Endothelial cell of umbilical vein (primary cell): ENCODE measurements at regions not wholly inside any gene's neighbourhood (a gene's known extent, or its start where the extent isn't known, plus 50 kb on each side); places are given as distances from the start of the nearest gene placed in this dataset.

Experiments used
- BruUV-seq: library from RNA; stranded (reverse); fragments of 400-500 nt; replicated peaks from 2 replicates; lab custom pipeline; 2021; lab: Mats Ljungman, UMichigan
- CTCF ChIA-PET: fragments of 300-600, 350-600 bp; sonication (Branson Sonifier 250); formaldehyde crosslinking; loops from one replicate; lab custom pipeline; 2021; ENCODE audit warnings: antibody characterized with exemption, inconsistent platforms; lab: Charles Lee
- POLR2A ChIA-PET: fragments of 300-600, 350-600 bp; sonication (Branson Sonifier 250); formaldehyde crosslinking; loops from one replicate; lab custom pipeline; 2021; ENCODE audit warnings: antibody characterized with exemption, inconsistent platforms; lab: Charles Lee
- DNase-seq: peaks from one replicate; pipeline ENCODE4 v3.0.0-alpha.2; 2011; ENCODE audit warnings: low read depth, low spot score
- FAIRE-seq: peaks from 2 replicates; lab custom pipeline; 2011; peaks lifted over from hg19 to GRCh38; lab: Jason Lieb, UNC
- H2AFZ ChIP-seq: 2 replicates; pipeline ENCODE4 v1.6.0; 2012; ENCODE audit warnings: low read depth, low read length, control low read depth, inconsistent platforms
- H3K27ac ChIP-seq: 2 replicates; pipeline ENCODE4 v1.5.1; 2011; ENCODE audit warnings: low read depth, mild to moderate bottlenecking, control low read depth, low read length, moderate library complexity; ENCODE audit not compliant: insufficient read depth
- H3K27me3 ChIP-seq, 2 experiments: 2 replicates each; pipeline versions ENCODE4 v1.6.0 to v1.6.1; 2011; ENCODE audit warnings: low read length in 2 of 2, mixed read lengths in 1 of 2; ENCODE audit not compliant: control insufficient read depth in 2 of 2, insufficient read depth in 2 of 2
- H3K36me3 ChIP-seq, 2 experiments: 2 replicates in 1 of 2; 3 replicates in 1 of 2; pipeline ENCODE4 v1.5.1; 2011; ENCODE audit warnings: low read length in 2 of 2, mild to moderate bottlenecking in 1 of 2, moderate library complexity in 1 of 2; ENCODE audit not compliant: control insufficient read depth in 2 of 2, insufficient read depth in 2 of 2; ENCODE audit errors: extremely low read depth in 1 of 2
- H3K4me1 ChIP-seq: 3 replicates; pipeline ENCODE4 v1.5.1; 2011; ENCODE audit warnings: mild to moderate bottlenecking, low read length; ENCODE audit not compliant: control insufficient read depth, insufficient read depth; ENCODE audit errors: extremely low read depth
- H3K4me2 ChIP-seq: 2 replicates; pipeline ENCODE4 v1.6.1; 2011; ENCODE audit warnings: low read length, control low read depth, mixed read lengths; ENCODE audit not compliant: insufficient read depth
- H3K4me3 ChIP-seq, 3 experiments: fragments of 200-600 bp in 1 of 3; sonication (generic), shearing (Covaris generic) in 1 of 3; replicated peaks in 1 of 3; 2 replicates each; pipeline ENCODE4 v1.5.1; 2011 to 2016; ENCODE audit warnings: control low read depth in 3 of 3, low read length in 3 of 3, mild to moderate bottlenecking in 2 of 3, inconsistent platforms in 1 of 3, low read depth in 1 of 3, moderate library complexity in 1 of 3; ENCODE audit not compliant: insufficient read depth in 1 of 3
- H3K79me2 ChIP-seq: 2 replicates; pipeline ENCODE4 v1.6.0; 2012; ENCODE audit warnings: low read length, inconsistent platforms; ENCODE audit not compliant: control insufficient read depth, insufficient read depth
- H3K9ac ChIP-seq: replicated peaks from 2 replicates; pipeline ENCODE3; 2011; ENCODE audit warnings: low read length, control low read depth; ENCODE audit not compliant: insufficient read depth; ENCODE audit errors: extremely low read depth
- H3K9me1 ChIP-seq: replicated peaks from 3 replicates; pipeline ENCODE4 v1.6.0; 2011; ENCODE audit warnings: mild to moderate bottlenecking, low read length; ENCODE audit not compliant: control insufficient read depth, insufficient read depth; ENCODE audit errors: extremely low read depth
- H3K9me3 ChIP-seq: replicated peaks from 2 replicates; pipeline ENCODE4 v1.5.1; 2012; ENCODE audit warnings: low read length, inconsistent platforms; ENCODE audit not compliant: control insufficient read depth, insufficient read depth
- H4K20me1 ChIP-seq: replicated peaks from 2 replicates; pipeline ENCODE3; 2011; ENCODE audit warnings: mild to moderate bottlenecking, low read length; ENCODE audit not compliant: control insufficient read depth, insufficient read depth; ENCODE audit errors: extremely low read depth
- EZH2 ChIP-seq: IDR thresholded peaks from 2 replicates; pipeline ENCODE4 v1.6.1; 2012; ENCODE audit warnings: borderline replicate concordance, low read depth, mild to moderate bottlenecking, moderate library complexity, low read length, inconsistent platforms; ENCODE audit not compliant: severe bottlenecking
- FOS ChIP-seq: IDR thresholded peaks from 2 replicates; pipeline ENCODE4 v1.6.1; 2011; ENCODE audit warnings: mild to moderate bottlenecking, low read length, moderate library complexity, borderline replicate concordance; ENCODE audit not compliant: insufficient read depth
- GATA2 ChIP-seq: IDR thresholded peaks from 2 replicates; pipeline ENCODE4 v1.7.0; 2011; ENCODE audit warnings: low read depth, mild to moderate bottlenecking, moderate library complexity, mixed read lengths, low read length; ENCODE audit not compliant: insufficient read length, insufficient read depth
- JUN ChIP-seq: IDR thresholded peaks from 2 replicates; pipeline ENCODE4 v1.6.1; 2011; ENCODE audit warnings: borderline replicate concordance, low read depth; ENCODE audit not compliant: insufficient read length, insufficient read depth
- MYC ChIP-seq: IDR thresholded peaks from one replicate; pipeline ENCODE4 v1.6.1; 2011; ENCODE audit warnings: mild to moderate bottlenecking, low read depth, low read length
- POLR2A ChIP-seq: IDR thresholded peaks from 2 replicates; pipeline ENCODE4 v1.6.1; 2012; ENCODE audit warnings: low read depth, mild to moderate bottlenecking, control low read depth, low read length
- POLR2AphosphoS5 ChIP-seq: IDR thresholded peaks from 2 replicates; pipeline ENCODE4 v1.6.1; 2012; ENCODE audit warnings: low read depth, mild to moderate bottlenecking, control low read depth, low read length, moderate library complexity; ENCODE audit not compliant: insufficient read depth
- dilution Hi-C: fragments of 300-500 bp; cut with MboI; formaldehyde crosslinking; loops from one replicate; pipeline ENCODE4 v1.15.0; 2019; ENCODE audit warnings: low sequenced_read_pairs; ENCODE audit not compliant: extremely low pct_ligation_motif_present
- intact Hi-C: fragments of 100-400 bp; cut with micrococcal nuclease; formaldehyde crosslinking; loops from one replicate; pipeline ENCODE4 v1.10.0; 2022
- TF ChIP-seq, protein P1 (sequence below), 2 donors: IDR thresholded peaks; 1 replicate in 1 of 2; 2 replicates in 1 of 2; pipeline ENCODE4 v1.5.1; 2011; ENCODE audit warnings: low read length in 2 of 2, mild to moderate bottlenecking in 2 of 2, moderate library complexity in 2 of 2, control low read depth in 1 of 2, inconsistent platforms in 1 of 2, low read depth in 1 of 2; ENCODE audit not compliant: insufficient read depth in 1 of 2; ENCODE audit errors: extremely low read depth in 1 of 2
- TF ChIP-seq, protein P2 (sequence below): IDR thresholded peaks from 2 replicates; pipeline ENCODE4 v1.6.1; 2011; ENCODE audit not compliant: insufficient read depth, insufficient read length

DNA sequence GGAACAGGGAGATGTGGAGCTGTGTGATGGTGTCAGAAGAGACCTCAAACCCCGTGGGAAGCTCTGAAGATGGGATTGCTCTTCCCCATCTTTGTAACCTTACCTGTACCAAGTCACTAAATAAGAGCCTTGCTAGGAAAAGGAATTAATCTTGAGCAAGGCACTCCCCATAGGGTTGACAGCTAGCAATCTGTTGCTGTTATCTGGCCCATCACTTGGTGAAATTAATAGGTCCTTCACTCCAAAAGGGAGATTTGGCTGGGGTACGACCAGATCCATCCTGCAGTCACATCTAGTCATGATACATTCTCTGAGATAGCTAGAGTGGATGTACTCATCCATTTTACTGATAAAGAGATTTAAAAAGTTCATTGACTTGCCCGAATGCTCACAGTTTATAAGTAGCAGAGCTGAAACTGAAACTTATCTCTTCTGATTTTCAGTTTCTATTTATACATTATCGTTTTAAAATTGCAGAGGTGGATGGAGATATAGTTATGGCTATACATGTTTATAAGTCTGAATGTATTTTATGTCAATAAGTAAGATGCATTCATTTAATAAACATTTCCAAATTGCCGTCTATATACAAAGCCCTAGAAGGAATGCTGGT, 299.1 kb upstream of the MCTP2 start:
- Histone ChIP-seq H3K9me1 (no peaks in the 10 kb centered on the region), H3K4me2 (no peak overlapping the region), H3K4me3 (no peak overlapping the region), H4K20me1 (no peaks in the 10 kb centered on the region), H3K27ac (no peak overlapping the region), H3K27me3 (no peaks in the 10 kb centered on the region), H2AFZ (no peak overlapping the region), H3K36me3 (no peaks in the 10 kb centered on the region), H3K9me3 (peaks cover 7% of the 10 kb centered on the region), H3K79me2 (no peaks in the 10 kb centered on the region), H3K4me1 (no peaks in the 10 kb centered on the region), H3K9ac (no peak overlapping the region)
- TF ChIP-seq GATA2 (no peak), POLR2AphosphoS5 (no peak), FOS (no peak), POLR2A (no peak), MYC (no peak), EZH2 (no peak), JUN (no peak)
- TF ChIP-seq, protein P1, sequence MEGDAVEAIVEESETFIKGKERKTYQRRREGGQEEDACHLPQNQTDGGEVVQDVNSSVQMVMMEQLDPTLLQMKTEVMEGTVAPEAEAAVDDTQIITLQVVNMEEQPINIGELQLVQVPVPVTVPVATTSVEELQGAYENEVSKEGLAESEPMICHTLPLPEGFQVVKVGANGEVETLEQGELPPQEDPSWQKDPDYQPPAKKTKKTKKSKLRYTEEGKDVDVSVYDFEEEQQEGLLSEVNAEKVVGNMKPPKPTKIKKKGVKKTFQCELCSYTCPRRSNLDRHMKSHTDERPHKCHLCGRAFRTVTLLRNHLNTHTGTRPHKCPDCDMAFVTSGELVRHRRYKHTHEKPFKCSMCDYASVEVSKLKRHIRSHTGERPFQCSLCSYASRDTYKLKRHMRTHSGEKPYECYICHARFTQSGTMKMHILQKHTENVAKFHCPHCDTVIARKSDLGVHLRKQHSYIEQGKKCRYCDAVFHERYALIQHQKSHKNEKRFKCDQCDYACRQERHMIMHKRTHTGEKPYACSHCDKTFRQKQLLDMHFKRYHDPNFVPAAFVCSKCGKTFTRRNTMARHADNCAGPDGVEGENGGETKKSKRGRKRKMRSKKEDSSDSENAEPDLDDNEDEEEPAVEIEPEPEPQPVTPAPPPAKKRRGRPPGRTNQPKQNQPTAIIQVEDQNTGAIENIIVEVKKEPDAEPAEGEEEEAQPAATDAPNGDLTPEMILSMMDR (IDR thresholded peaks at IDR 0.05; ENCODE audit: extremely low read depth in 1 of 2, insufficient read depth in 1 of 2, low read depth in 1 of 2, low read length in 2 of 2) = no peak
- TF ChIP-seq, protein P2, sequence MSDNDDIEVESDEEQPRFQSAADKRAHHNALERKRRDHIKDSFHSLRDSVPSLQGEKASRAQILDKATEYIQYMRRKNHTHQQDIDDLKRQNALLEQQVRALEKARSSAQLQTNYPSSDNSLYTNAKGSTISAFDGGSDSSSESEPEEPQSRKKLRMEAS = no peak
- intact Hi-C loops = no loop called here
- FAIRE-seq = no peak
- dilution Hi-C loops = no loop called here
- no peak for DNase-seq
- no TSS peak for BruUV-seq
- ChIA-PET CTCF (no interaction called here), POLR2A (no interaction called here)
